NB4 (cell line): ENCODE measurements at regions not wholly inside any gene's neighbourhood (a gene's known extent, or its start where the extent isn't known, plus 50 kb on each side); places are given as distances from the start of the nearest gene placed in this dataset.

ENCODE experiments used
- DNase-seq: peaks from one replicate; pipeline ENCODE4 v3.0.0; 2010; ENCODE audit warnings: low read depth
- H3K4me3 ChIP-seq: one replicate; pipeline ENCODE4 v1.5.1; 2011; ENCODE audit warnings: mild to moderate bottlenecking, low read depth, low read length, moderate library complexity
- CTCF ChIP-seq: IDR thresholded peaks from one replicate; pipeline ENCODE4 v1.5.1; 2012; ENCODE audit warnings: low read depth, low read length
- MYC ChIP-seq: IDR thresholded peaks from 2 replicates; pipeline ENCODE4 v1.6.1; 2011; ENCODE audit warnings: low read depth, low read length
- POLR2A ChIP-seq: IDR thresholded peaks from 2 replicates; pipeline ENCODE4 v1.6.1; 2011; ENCODE audit warnings: mild to moderate bottlenecking; ENCODE audit not compliant: insufficient read length; ENCODE audit errors: extremely low read depth
- TF ChIP-seq, protein P1 (sequence below): IDR thresholded peaks from 2 replicates; pipeline ENCODE4 v1.6.1; 2011; ENCODE audit warnings: low read depth, low read length

- no peak overlapping the region for H3K4me3 ChIP-seq
- no peak for DNase-seq
- TF ChIP-seq CTCF (no peak), MYC (no peak), POLR2A (no peak)
- TF ChIP-seq, protein P1, sequence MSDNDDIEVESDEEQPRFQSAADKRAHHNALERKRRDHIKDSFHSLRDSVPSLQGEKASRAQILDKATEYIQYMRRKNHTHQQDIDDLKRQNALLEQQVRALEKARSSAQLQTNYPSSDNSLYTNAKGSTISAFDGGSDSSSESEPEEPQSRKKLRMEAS, result no peak
Measured at GRCh38 chr2:59461127-59461526, 1092.3 kb downstream of the BCL11A start.

DNA sequence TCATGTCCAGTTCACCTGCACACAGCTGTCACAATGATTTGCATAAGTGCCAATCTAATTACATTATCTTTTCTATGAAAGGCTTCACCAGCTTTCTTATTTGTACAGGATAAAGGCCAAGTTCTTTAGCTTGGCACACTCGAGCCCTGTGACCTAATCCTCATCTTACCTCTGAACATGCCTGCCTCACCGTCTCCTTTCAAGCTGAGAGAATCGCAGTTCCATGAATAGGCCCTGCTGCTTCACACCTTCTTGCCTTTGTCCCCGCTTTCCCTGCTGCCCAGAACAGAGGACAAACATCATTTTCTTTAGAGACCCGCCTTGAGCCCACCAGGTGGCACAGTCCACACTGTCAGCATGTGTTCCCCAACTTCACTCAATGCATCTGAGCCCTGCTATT is 1094.7 kb downstream of the BCL11A start:
- DNase-seq, result peak; percentile 16
- no peak overlapping the region for H3K4me3 ChIP-seq
- TF ChIP-seq MYC, result no peak
- no peak for TF ChIP-seq POLR2A
- TF ChIP-seq, protein P1, result no peak
- no peak for TF ChIP-seq CTCF

GRCh38 chr2:59456285-59456684 is 1097.2 kb downstream of the BCL11A start:
- DNase-seq, result no peak
- no peak for TF ChIP-seq MYC
- TF ChIP-seq POLR2A, result no peak
- TF ChIP-seq CTCF, result no peak
- TF ChIP-seq, protein P1, result no peak

GRCh38 chr2:59449274-59449673 is 1104.2 kb downstream of the BCL11A start:
- DNase-seq, result peak; percentile 34
- TF ChIP-seq, protein P1, result no peak
- peak; percentile 19 for TF ChIP-seq CTCF
- H3K4me3 ChIP-seq, result no peak overlapping the region

More at GRCh38 chr2:59456285-59456684, 1097.2 kb downstream of the BCL11A start:
- H3K4me3 ChIP-seq, result no peak overlapping the region

GRCh38 chr2:59440491-59440890 is 1113.0 kb downstream of the BCL11A start:
- DNase-seq, result no peak
- no peak for TF ChIP-seq MYC
- TF ChIP-seq, protein P1, result no peak
- TF ChIP-seq CTCF, result no peak
- TF ChIP-seq POLR2A, result no peak
- H3K4me3 ChIP-seq, result no peak overlapping the region

DNA sequence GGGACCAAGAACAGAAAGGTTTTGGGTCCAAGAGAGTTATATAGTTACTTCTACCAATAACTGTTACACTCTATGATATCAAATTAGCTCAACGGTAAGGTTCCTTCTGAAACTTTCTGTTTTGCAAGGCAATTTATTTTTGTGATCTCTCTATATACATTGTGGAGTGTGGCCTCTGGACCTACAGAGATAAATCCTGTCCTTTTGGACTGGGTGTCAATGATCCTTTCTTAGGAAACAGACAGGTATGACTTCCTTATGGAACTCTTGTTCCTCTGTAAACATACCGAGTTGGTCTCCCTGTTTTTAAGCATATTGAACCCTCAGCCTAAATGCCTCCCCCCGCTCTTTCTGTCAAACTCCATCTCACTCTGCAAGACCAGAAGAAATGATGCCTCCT is 1117.8 kb downstream of the BCL11A start:
- DNase-seq, result no peak
- H3K4me3 ChIP-seq, result no peak overlapping the region
- TF ChIP-seq, protein P1, result no peak
